ENCODE measurements at regions not wholly inside any gene's neighbourhood (a gene's known extent, or its start where the extent isn't known, plus 50 kb on each side); places are given as distances from the start of the nearest gene placed in this dataset.
"Not testable (repeated sequence)": the region's sequence is repeated elsewhere in the genome, so short reads cannot be mapped to it uniquely, and the experiment has no call there.

DNA sequence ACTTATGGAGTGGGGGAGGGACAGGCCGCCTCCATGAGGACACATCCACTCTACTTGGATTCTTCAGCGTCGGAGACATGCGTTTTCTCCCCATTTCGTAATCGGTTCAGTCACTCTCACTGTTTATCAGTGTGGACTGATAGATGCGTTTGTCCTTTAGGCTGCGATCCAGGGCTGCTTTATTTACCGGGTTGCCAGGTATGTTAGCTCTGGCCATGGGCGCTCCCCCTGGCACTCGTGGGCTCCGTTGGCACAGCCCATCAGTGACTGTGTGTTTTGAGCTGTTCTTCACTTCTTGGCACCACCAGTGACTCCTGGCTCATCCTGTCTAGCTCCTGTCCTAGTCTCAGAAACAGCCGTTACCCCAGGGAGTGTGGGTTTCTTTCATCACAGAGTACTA, 1203.3 kb downstream of the BRD1 start:
- Histone ChIP-seq H3K4me1 (replicated peaks in 1 of 2) (no peaks in the 10 kb centered on the region), H3K4me3 (no peak overlapping the region), H3K27ac (no peak overlapping the region)
- in situ Hi-C loops (cut with MboI; ENCODE audit: low pct_unique_long_range_greater_than_20kb in 2 of 9, low sequenced_read_pairs in 9 of 9, unreplicated experiment in 9 of 9), result no loop called here
- ATAC-seq (replicated peaks in 6 of 8), result no peak
- WGBS, 10 experiments, result 75 to 85% (median 82%) methylated on average over 1 to 12 of the region's 13 CpGs; no CpG with 5 or more reads in 6 of the 10 experiments

GRCh38 chr22:48622891-48623545, 1204.7 kb downstream of the BRD1 start:
- no peaks in the 10 kb centered on the region for H3K4me1 ChIP-seq (replicated peaks in 1 of 2)
- no peak overlapping the region for H3K27ac ChIP-seq
- in situ Hi-C loops (cut with MboI; ENCODE audit: low pct_unique_long_range_greater_than_20kb in 2 of 9, low sequenced_read_pairs in 9 of 9, unreplicated experiment in 9 of 9), result no loop called here
- ATAC-seq (replicated peaks in 6 of 8), result no peak
- 47 to 92% (median 74%) methylated on average over 2 to 5 of the region's 55 CpGs; no CpG with 5 or more reads in 6 of the 10 experiments for WGBS, 10 experiments
- H3K4me3 ChIP-seq, result no peak overlapping the region

DNA sequence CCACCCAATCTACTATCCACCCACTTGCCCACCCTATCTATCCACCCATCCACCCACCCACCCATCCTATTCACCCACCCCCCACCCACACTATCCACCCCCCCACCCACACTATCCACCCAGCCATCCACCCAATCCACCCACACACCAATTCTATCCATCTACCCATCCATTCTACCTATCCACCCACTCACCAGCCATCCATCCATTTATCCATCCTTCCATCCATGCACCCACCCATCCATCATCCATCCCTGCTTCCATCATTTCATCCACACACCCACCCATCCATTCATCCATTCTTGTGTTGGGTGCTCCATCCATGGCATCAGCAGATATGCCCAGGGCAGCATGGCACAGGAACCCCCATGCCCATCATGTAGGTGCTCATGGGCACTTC, 1206.6 kb downstream of the BRD1 start:
- no peak for ATAC-seq (replicated peaks in 6 of 8)

GRCh38 chr22:48620460-48620859, 1207.2 kb downstream of the BRD1 start:
- H3K4me1 ChIP-seq (replicated peaks in 1 of 2); H3K27ac ChIP-seq; H3K4me3 ChIP-seq; ATAC-seq (replicated peaks in 6 of 8); in situ Hi-C loops (cut with MboI; ENCODE audit: low pct_unique_long_range_greater_than_20kb in 2 of 9, low sequenced_read_pairs in 9 of 9, unreplicated experiment in 9 of 9): not testable (repeated sequence)
- 80% methylated on average over 1 of the region's 2 CpGs; no CpG with 5 or more reads in 9 of the 10 experiments for WGBS, 10 experiments

More for the DNA sequence above, 1206.6 kb downstream of the BRD1 start:
- no peak overlapping the region for H3K4me3 ChIP-seq
- H3K27ac ChIP-seq, result no peak overlapping the region
- no peaks in the 10 kb centered on the region for H3K4me1 ChIP-seq (replicated peaks in 1 of 2)
- in situ Hi-C loops (cut with MboI; ENCODE audit: low pct_unique_long_range_greater_than_20kb in 2 of 9, low sequenced_read_pairs in 9 of 9, unreplicated experiment in 9 of 9), result no loop called here

DNA sequence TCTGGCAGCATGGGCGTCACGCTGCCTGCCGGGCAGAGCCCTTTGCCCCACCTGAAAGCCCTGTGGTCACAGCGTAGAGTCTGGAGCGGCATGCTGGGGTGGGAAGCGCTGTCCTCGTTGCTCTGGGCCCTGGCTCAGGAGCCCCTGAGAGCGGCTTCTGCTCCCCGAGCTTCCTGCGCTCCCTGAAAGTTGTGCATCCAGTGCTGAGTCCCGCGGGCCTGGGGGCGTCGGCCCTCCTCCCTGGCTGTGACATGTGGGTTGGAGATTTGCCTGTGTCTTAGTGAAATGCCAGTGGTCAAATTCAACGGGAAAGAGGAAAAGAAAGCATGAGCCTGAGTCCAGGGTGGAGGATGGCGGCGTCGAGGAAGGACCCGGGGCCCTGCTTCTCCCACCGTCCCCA, 1208.0 kb downstream of the BRD1 start:
- Histone ChIP-seq H3K4me1 (replicated peaks in 1 of 2) (no peaks in the 10 kb centered on the region), H3K4me3 (no peak overlapping the region), H3K27ac (no peak overlapping the region)
- 71% methylated on average over 9 of the region's 20 CpGs; no CpG with 5 or more reads in 9 of the 10 experiments for WGBS, 10 experiments
- ATAC-seq (replicated peaks in 6 of 8), result no peak
- in situ Hi-C loops (cut with MboI; ENCODE audit: low pct_unique_long_range_greater_than_20kb in 2 of 9, low sequenced_read_pairs in 9 of 9, unreplicated experiment in 9 of 9), result no loop called here

- WGBS, 10 experiments, result 20 to 95% (median 73%) methylated on average over 1 to 11 of the region's 18 CpGs; no CpG with 5 or more reads in 3 of the 10 experiments
- in situ Hi-C loops (cut with MboI; ENCODE audit: low pct_unique_long_range_greater_than_20kb in 2 of 9, low sequenced_read_pairs in 9 of 9, unreplicated experiment in 9 of 9), result no loop called here
- ATAC-seq (replicated peaks in 6 of 8), result no peak
- no peaks in the 10 kb centered on the region for H3K4me1 ChIP-seq (replicated peaks in 1 of 2)
- no peak overlapping the region for H3K4me3 ChIP-seq
- H3K27ac ChIP-seq, result no peak overlapping the region
These were observed 1209.3 kb downstream of the BRD1 start for GRCh38 chr22:48618326-48618725.

GRCh38 chr22:48616656-48617055, 1211.0 kb downstream of the BRD1 start:
- 30 to 100% (median 41%) methylated on average over 3 to 7 of the region's 13 CpGs; no CpG with 5 or more reads in 7 of the 10 experiments for WGBS, 10 experiments

GRCh38 chr22:48615171-48616008, 1212.3 kb downstream of the BRD1 start:
- in situ Hi-C loops (cut with MboI; ENCODE audit: low pct_unique_long_range_greater_than_20kb in 2 of 9, low sequenced_read_pairs in 9 of 9, unreplicated experiment in 9 of 9), result no loop called here

More at GRCh38 chr22:48616656-48617055, 1211.0 kb downstream of the BRD1 start:
- in situ Hi-C loops (cut with MboI; ENCODE audit: low pct_unique_long_range_greater_than_20kb in 2 of 9, low sequenced_read_pairs in 9 of 9, unreplicated experiment in 9 of 9), result no loop called here
- ATAC-seq (replicated peaks in 6 of 8), result no peak
- Histone ChIP-seq H3K4me1 (replicated peaks in 1 of 2) (no peaks in the 10 kb centered on the region), H3K4me3 (no peak overlapping the region), H3K27ac (no peak overlapping the region)

DNA sequence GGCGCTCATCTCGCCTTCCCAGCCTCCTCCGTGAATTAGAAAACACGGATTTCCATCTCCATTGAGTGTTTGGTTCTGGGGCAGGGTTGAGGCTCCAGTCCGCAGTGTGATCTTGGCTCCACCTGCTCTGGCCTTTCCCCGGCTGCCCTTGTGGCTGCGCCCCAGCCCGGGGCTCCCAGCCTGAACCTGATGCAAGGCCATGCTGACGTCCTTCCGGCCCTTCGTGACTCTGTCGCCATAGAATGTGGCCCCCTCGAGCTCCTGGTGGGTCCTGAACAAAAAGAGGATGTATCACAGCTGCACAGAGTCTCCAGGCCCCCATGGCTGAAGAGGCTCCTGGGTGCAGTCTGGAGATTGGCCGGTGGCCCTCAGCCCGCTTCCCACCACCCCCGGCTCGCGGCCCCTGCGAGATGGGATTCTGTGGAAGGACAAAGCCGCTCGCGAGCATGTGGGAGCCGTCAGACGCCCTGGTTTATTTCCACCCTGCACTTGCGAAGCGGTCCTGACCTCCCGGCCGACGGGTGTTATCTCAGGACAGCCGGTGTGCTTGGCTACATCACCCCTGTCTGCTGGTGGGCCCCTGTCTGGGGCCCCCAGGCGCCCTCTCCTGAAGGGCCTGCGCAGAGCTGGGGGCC, 1214.0 kb downstream of the BRD1 start:
- in situ Hi-C loops (cut with MboI; ENCODE audit: low pct_unique_long_range_greater_than_20kb in 2 of 9, low sequenced_read_pairs in 9 of 9, unreplicated experiment in 9 of 9), result no loop called here
- ATAC-seq (replicated peaks in 6 of 8), result no peak
- H3K27ac ChIP-seq, result no peak overlapping the region
- no peak overlapping the region for H3K4me3 ChIP-seq
- WGBS, 10 experiments, result 51 to 100% (median 76%) methylated on average over 1 to 15 of the region's 32 CpGs; no CpG with 5 or more reads in 2 of the 10 experiments
- H3K4me1 ChIP-seq (replicated peaks in 1 of 2), result no peaks in the 10 kb centered on the region

More at GRCh38 chr22:48615171-48616008, 1212.3 kb downstream of the BRD1 start:
- no peak for ATAC-seq (replicated peaks in 6 of 8)
- H3K4me1 ChIP-seq (replicated peaks in 1 of 2), result no peaks in the 10 kb centered on the region
- H3K4me3 ChIP-seq, result no peak overlapping the region
- WGBS, 10 experiments, result 40 to 96% (median 71%) methylated on average over 1 to 16 of the region's 22 CpGs; no CpG with 5 or more reads in 4 of the 10 experiments
- H3K27ac ChIP-seq, result no peak overlapping the region

DNA sequence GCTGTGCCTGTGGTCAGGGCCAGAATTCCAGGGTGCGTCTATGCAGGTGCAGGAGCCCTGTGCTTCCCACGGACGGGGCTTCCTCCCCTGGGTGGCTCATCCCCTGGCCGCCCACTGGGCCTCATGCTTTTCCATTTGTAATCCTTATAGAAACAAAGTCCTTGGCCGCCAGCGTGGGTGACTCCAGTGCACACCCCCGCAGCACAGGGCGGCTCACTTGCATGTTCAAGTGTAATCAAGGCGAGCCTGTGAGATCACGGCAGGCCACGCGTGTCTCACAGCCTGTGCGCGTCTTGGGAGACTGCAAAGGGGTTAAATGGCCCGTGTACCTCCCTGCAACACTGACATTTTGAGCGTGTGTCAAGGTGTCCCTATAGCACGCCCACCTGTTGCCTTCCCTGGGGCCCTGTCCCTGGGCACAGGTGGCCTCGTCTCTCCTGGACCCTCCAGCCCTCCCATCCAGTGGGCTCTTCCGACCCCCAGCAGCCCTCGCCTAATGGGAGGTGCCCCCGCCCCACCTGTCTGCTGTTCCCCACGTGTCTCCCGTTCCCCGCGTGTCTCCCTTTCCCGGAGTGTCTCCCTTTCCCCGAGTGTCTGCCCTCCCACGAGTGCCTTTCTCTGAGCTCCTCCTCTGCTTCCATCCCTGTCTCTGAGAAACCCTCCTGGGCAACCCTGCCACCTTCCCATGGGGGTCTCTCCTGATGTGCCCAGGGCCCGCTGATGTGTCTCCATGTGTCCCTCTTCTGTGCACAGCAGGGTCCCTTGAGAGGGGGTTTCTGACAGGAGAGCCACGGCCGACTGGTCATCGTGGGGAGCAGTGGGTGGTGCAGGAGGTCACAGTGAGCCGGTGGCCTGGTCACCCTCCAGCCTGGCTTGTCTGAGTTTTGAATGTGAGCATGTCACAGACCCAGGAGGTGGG, 1215.3 kb downstream of the BRD1 start:
- in situ Hi-C loops (cut with MboI; ENCODE audit: low pct_unique_long_range_greater_than_20kb in 2 of 9, low sequenced_read_pairs in 9 of 9, unreplicated experiment in 9 of 9), result no loop called here
- Histone ChIP-seq H3K4me1 (replicated peaks in 1 of 2) (no peaks in the 10 kb centered on the region), H3K4me3 (no peak overlapping the region), H3K27ac (no peak overlapping the region)
- 31 to 95% (median 77%) methylated on average over 2 to 11 of the region's 33 CpGs; no CpG with 5 or more reads in 5 of the 10 experiments for WGBS, 10 experiments
- ATAC-seq (replicated peaks in 6 of 8), result peak in 1 of 8 experiments; percentile 26

DNA sequence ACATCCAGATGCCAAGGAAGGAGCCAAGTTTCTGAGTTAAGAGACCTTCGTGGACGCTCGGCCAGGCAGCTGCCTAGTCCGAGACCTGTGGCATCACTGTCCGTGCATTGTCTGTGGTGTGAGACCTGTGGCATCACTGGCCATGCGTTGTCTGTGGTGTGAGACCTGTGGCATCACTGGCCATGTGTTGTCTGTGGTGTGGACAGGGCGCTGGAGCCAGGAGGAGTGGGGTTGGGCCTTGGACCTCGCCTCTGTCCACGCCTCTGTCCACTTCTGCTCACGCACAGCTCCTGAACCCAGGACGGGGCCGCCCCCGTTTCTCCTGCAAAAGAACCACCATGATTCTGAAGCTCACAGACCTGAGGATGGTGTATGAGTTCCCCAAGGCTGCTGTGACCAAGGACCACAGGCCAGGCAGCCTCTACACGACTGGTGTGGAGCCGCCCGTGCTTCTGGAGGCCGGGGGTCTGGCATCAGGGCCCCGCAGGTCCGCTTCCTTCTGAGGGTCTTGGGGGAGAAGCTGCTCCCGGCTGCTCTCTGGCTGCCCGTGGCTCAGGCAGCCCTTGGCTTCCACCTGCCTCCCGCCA, 1218.3 kb downstream of the BRD1 start:
- no peak for ATAC-seq (replicated peaks in 6 of 8)
- WGBS, 10 experiments, result 44 to 94% (median 60%) methylated on average over 3 to 10 of the region's 22 CpGs; no CpG with 5 or more reads in 7 of the 10 experiments
- no peak overlapping the region for H3K4me3 ChIP-seq
- H3K4me1 ChIP-seq (replicated peaks in 1 of 2), result no peaks in the 10 kb centered on the region
- H3K27ac ChIP-seq, result no peak overlapping the region
- in situ Hi-C loops (cut with MboI; ENCODE audit: low pct_unique_long_range_greater_than_20kb in 2 of 9, low sequenced_read_pairs in 9 of 9, unreplicated experiment in 9 of 9), result no loop called here
